B cell (primary cell): ENCODE measurements at regions not wholly inside any gene's neighbourhood (a gene's known extent, or its start where the extent isn't known, plus 50 kb on each side); places are given as distances from the start of the nearest gene placed in this dataset.

ENCODE experiments used
- ATAC-seq: fragments of 200-7000 bp; cut with Tn5 transposase; one replicate; pipeline ENCODE4 v1.10.0; 2021; ENCODE audit warnings: low read depth, mild to moderate bottlenecking, moderate number of reproducible peaks, moderate library complexity
- CTCF ChIA-PET: fragments of 350-600 bp; sonication (Branson Sonifier 250); formaldehyde crosslinking; loops from one replicate; lab custom pipeline; 2021; ENCODE audit warnings: antibody characterized with exemption, inconsistent platforms; lab: Charles Lee
- POLR2A ChIA-PET: fragments of 350-600 bp; sonication (Branson Sonifier 250); formaldehyde crosslinking; loops from one replicate; lab custom pipeline; 2021; ENCODE audit warnings: antibody characterized with exemption; lab: Charles Lee
- DNase-seq: peaks from one replicate; pipeline ENCODE4 v3.0.0; 2013
- H2AFZ ChIP-seq: 2 replicates; pipeline ENCODE4 v1.6.1; 2012; ENCODE audit warnings: mild to moderate bottlenecking, low read depth, low read length; ENCODE audit not compliant: insufficient read depth, poor library complexity, severe bottlenecking
- H3K27ac ChIP-seq, 2 donors: 1 replicate in 1 of 2; 2 replicates in 1 of 2; pipeline ENCODE4 v1.5.1; 2012 to 2013; ENCODE audit warnings: low read length in 2 of 2, mild to moderate bottlenecking in 2 of 2, moderate library complexity in 1 of 2
- H3K27me3 ChIP-seq, 4 experiments: fragments of 200-600 bp in 1 of 4; sonication (generic) in 1 of 4; replicated peaks in 1 of 4; 1 replicate in 2 of 4; 2 replicates in 2 of 4; pipeline versions ENCODE4 v1.6.1 to v1.7.0; 2013 to 2016; ENCODE audit warnings: low read length in 3 of 4, mild to moderate bottlenecking in 2 of 4, mixed read lengths in 1 of 4, moderate library complexity in 1 of 4; ENCODE audit not compliant: insufficient read depth in 4 of 4, control insufficient read depth in 3 of 4; ENCODE audit errors: control extremely low read depth in 1 of 4
- H3K36me3 ChIP-seq, 2 experiments: replicated peaks in 1 of 2; 1 replicate in 1 of 2; 2 replicates in 1 of 2; pipeline versions ENCODE4 v1.6.1 to v1.7.1; 2013; ENCODE audit warnings: low read length in 1 of 2; ENCODE audit not compliant: insufficient read depth in 2 of 2, control insufficient read depth in 1 of 2; ENCODE audit errors: control extremely low read depth in 1 of 2, extremely low read depth in 1 of 2
- H3K4me1 ChIP-seq, 2 donors: fragments of 200-600 bp in 1 of 2; sonication (generic) in 1 of 2; 1 replicate in 1 of 2; 2 replicates in 1 of 2; pipeline versions ENCODE4 v1.5.1 to v1.6.1; 2013 to 2017; ENCODE audit warnings: low read length in 2 of 2; ENCODE audit not compliant: control insufficient read depth in 2 of 2, insufficient read depth in 2 of 2
- H3K4me2 ChIP-seq: replicated peaks from 2 replicates; pipeline ENCODE3; 2012; ENCODE audit warnings: mild to moderate bottlenecking, low read depth, low read length; ENCODE audit not compliant: poor library complexity, severe bottlenecking
- H3K4me3 ChIP-seq, 5 experiments: fragments of 200-600 bp in 1 of 5; sonication (generic) in 1 of 5; 1 replicate in 3 of 5; 2 replicates in 2 of 5; pipeline versions ENCODE4 v1.5.1 to v1.7.0; 2011 to 2016; ENCODE audit warnings: low read length in 4 of 5, mild to moderate bottlenecking in 4 of 5, low read depth in 2 of 5, control low read depth in 1 of 5, moderate library complexity in 1 of 5; ENCODE audit not compliant: insufficient read depth in 1 of 5; ENCODE audit errors: control extremely low read depth in 1 of 5, extremely low read depth in 1 of 5
- H3K79me2 ChIP-seq: fragments of 200-600 bp; sonication (generic); one replicate; pipeline ENCODE4 v1.6.0; 2016; ENCODE audit warnings: low read length; ENCODE audit not compliant: control insufficient read depth, insufficient read depth
- H3K9ac ChIP-seq: fragments of 200-600 bp; sonication (generic); 2 replicates; pipeline ENCODE4 v1.6.1; 2017; ENCODE audit warnings: mild to moderate bottlenecking, low read length, moderate library complexity
- H3K9me3 ChIP-seq, 3 donors: one replicate each; pipeline versions ENCODE4 v1.6.1 to v1.7.1; 2013; ENCODE audit warnings: low read length in 2 of 3; ENCODE audit not compliant: control insufficient read depth in 2 of 3, insufficient read depth in 1 of 3; ENCODE audit errors: control extremely low read depth in 1 of 3
- H4K20me1 ChIP-seq: 2 replicates; pipeline ENCODE4 v1.6.0; 2012; ENCODE audit warnings: mild to moderate bottlenecking, low read length; ENCODE audit not compliant: insufficient read depth, control insufficient read depth, poor library complexity, severe bottlenecking
- H3K27ac Mint-ChIP-seq: one replicate; pipeline ENCODE4 v1.8.0; 2021; ENCODE audit warnings: mixed read lengths
- H3K27me3 Mint-ChIP-seq: one replicate; pipeline ENCODE4 v1.8.0; 2021; ENCODE audit warnings: mixed read lengths
- H3K4me1 Mint-ChIP-seq: one replicate; pipeline ENCODE4 v1.8.0; 2021; ENCODE audit warnings: mixed read lengths
- H3K4me3 Mint-ChIP-seq: one replicate; pipeline ENCODE4 v1.8.0; 2021; ENCODE audit warnings: mixed read lengths
- H3K9me3 Mint-ChIP-seq: one replicate; pipeline ENCODE4 v1.8.0; 2022; ENCODE audit warnings: mixed read lengths; ENCODE audit not compliant: insufficient read depth
- EZH2 ChIP-seq: IDR thresholded peaks from 2 replicates; pipeline ENCODE4 v1.6.1; 2012; ENCODE audit warnings: borderline replicate concordance, low read depth, mild to moderate bottlenecking, moderate library complexity, low read length; ENCODE audit not compliant: insufficient read depth, poor library complexity, severe bottlenecking
- WGBS: methylation state at CpG from one replicate; pipeline ENCODE4 v1.1.5; 2013; ENCODE audit warnings: missing lambda C conversion rate; ENCODE audit not compliant: insufficient coverage; 5-methylcytosine and 5-hydroxymethylcytosine counted together
- intact Hi-C: fragments of 100-400 bp; cut with micrococcal nuclease; formaldehyde crosslinking; loops from one replicate; pipeline ENCODE4 v1.10.0; 2022
- TF ChIP-seq, protein P1 (sequence below): fragments of 200-600 bp; IDR thresholded peaks from one replicate; pipeline ENCODE4 v1.8.0; 2022; ENCODE audit warnings: antibody characterized with exemption, mild to moderate bottlenecking

DNA sequence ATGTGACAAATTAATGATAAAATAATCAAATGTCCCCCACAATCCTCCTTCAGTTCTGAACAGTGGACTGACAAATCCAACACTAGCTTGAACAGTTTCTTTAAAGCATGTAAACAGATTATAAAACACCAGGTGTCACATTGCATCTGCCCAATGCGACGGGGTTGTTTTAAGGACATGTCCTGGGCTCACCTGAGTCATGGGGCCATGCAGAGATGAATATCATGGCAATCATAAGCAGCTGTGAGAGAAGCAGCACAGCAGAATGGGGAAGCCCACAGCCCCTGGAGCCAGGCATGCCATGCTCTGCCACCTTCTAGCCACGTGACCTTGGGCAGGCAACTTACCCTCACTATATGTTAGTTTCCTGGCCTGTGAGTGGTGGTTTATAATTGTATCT, 93.9 kb upstream of the KCNA4 start:
- H3K27ac ChIP-seq, result no peak overlapping the region
- peaks cover 2% of the 10 kb centered on the region for H3K27me3 Mint-ChIP-seq
- H3K4me1 Mint-ChIP-seq, result no peaks in the 10 kb centered on the region
- intact Hi-C loops, result no loop called here
- DNase-seq (no peak), ATAC-seq (no peak)
- no peak overlapping the region for H3K4me3 ChIP-seq
- H3K9ac ChIP-seq, result no peak overlapping the region
- H4K20me1 ChIP-seq, result no peaks in the 10 kb centered on the region
- H3K27ac Mint-ChIP-seq, result no peak overlapping the region
- H3K9me3 ChIP-seq, result no peaks in the 10 kb centered on the region
- no peak overlapping the region for H3K4me2 ChIP-seq
- no peaks in the 10 kb centered on the region for H3K4me1 ChIP-seq
- ChIA-PET CTCF (no interaction called here), POLR2A (no interaction called here)
- no peaks in the 10 kb centered on the region for H3K9me3 Mint-ChIP-seq
- WGBS, result 79% methylated on average over 2 of the region's 3 CpGs
- no peak overlapping the region for H3K4me3 Mint-ChIP-seq
- no peak overlapping the region for H2AFZ ChIP-seq
- TF ChIP-seq, protein P1, sequence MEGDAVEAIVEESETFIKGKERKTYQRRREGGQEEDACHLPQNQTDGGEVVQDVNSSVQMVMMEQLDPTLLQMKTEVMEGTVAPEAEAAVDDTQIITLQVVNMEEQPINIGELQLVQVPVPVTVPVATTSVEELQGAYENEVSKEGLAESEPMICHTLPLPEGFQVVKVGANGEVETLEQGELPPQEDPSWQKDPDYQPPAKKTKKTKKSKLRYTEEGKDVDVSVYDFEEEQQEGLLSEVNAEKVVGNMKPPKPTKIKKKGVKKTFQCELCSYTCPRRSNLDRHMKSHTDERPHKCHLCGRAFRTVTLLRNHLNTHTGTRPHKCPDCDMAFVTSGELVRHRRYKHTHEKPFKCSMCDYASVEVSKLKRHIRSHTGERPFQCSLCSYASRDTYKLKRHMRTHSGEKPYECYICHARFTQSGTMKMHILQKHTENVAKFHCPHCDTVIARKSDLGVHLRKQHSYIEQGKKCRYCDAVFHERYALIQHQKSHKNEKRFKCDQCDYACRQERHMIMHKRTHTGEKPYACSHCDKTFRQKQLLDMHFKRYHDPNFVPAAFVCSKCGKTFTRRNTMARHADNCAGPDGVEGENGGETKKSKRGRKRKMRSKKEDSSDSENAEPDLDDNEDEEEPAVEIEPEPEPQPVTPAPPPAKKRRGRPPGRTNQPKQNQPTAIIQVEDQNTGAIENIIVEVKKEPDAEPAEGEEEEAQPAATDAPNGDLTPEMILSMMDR, result no peak
- TF ChIP-seq EZH2, result no peak
- H3K79me2 ChIP-seq, result no peaks in the 10 kb centered on the region
- H3K36me3 ChIP-seq, result no peaks in the 10 kb centered on the region
- no peaks in the 10 kb centered on the region for H3K27me3 ChIP-seq

DNA sequence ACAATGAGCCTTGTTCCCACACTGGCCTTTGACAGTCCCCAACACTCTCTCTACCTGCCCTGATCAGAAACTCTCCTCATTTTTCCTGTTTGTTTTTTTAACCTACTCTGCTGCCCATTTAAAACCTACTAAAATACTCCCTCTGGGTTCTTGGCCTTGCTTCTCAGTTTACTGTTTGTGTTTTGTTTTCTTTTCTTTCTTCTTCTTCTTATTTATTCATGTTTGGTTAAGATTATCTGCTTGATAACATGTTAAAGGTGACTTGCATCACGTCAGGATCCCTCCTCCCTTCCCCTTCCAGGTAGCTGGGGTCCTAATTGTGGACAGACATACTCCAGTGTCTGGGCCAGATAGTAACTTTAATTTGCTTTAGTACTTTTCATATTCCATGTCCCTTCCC, 95.0 kb upstream of the KCNA4 start:
- Histone ChIP-seq H3K4me3 (no peak overlapping the region), H3K27me3 (no peaks in the 10 kb centered on the region), H3K36me3 (no peaks in the 10 kb centered on the region), H3K9ac (no peak overlapping the region), H2AFZ (no peak overlapping the region), H4K20me1 (no peaks in the 10 kb centered on the region), H3K79me2 (no peaks in the 10 kb centered on the region), H3K9me3 (no peaks in the 10 kb centered on the region), H3K27ac (no peak overlapping the region), H3K4me2 (no peak overlapping the region), H3K4me1 (no peaks in the 10 kb centered on the region)
- no peak for TF ChIP-seq EZH2
- TF ChIP-seq, protein P1, result no peak
- no peak for DNase-seq
- H3K27ac Mint-ChIP-seq, result no peak overlapping the region
- H3K9me3 Mint-ChIP-seq, result no peaks in the 10 kb centered on the region
- WGBS, result no CpG with 5 or more reads among the region's 1 CpG
- no peaks in the 10 kb centered on the region for H3K4me1 Mint-ChIP-seq
- no peak overlapping the region for H3K4me3 Mint-ChIP-seq
- ChIA-PET POLR2A (no interaction called here), CTCF (interaction anchor here (0.9 kb wide), 1 partner anchor 32 kb away, joined by 3 read pairs; no protein-coding TSS in a partner anchor)
- peaks cover 6% of the 10 kb centered on the region for H3K27me3 Mint-ChIP-seq
- no peak for ATAC-seq
- intact Hi-C loops, result no loop called here
